Spinal cord (tissue), 9 donors: ENCODE measurements at regions not wholly inside any gene's neighbourhood (a gene's known extent, or its start where the extent isn't known, plus 50 kb on each side); places are given as distances from the start of the nearest gene placed in this dataset.

Experiments
- DNase-seq, 6 donors: peaks; one replicate each; pipeline versions ENCODE4 v3.0.0 to v3.0.0-alpha.2; 2013 to 2015; ENCODE audit warnings: low spot score in 6 of 6, low read depth in 4 of 6
- H3K27ac ChIP-seq: one replicate; pipeline ENCODE4 v1.5.1; 2013; ENCODE audit warnings: low read depth, low read length, control low read depth
- H3K27me3 ChIP-seq: one replicate; pipeline ENCODE4 v1.6.1; 2013; ENCODE audit warnings: low read length; ENCODE audit not compliant: control insufficient read depth, insufficient read depth
- H3K36me3 ChIP-seq: one replicate; pipeline ENCODE4 v1.6.1; 2013; ENCODE audit warnings: low read length; ENCODE audit not compliant: control insufficient read depth, insufficient read depth
- H3K4me1 ChIP-seq: one replicate; pipeline ENCODE4 v1.6.1; 2013; ENCODE audit warnings: low read length; ENCODE audit not compliant: control insufficient read depth, insufficient read depth
- H3K4me3 ChIP-seq: one replicate; pipeline ENCODE4 v1.5.1; 2013; ENCODE audit warnings: low read depth, low read length, control low read depth
- H3K9me3 ChIP-seq: one replicate; pipeline ENCODE4 v1.6.1; 2013; ENCODE audit warnings: low read length; ENCODE audit not compliant: control insufficient read depth, insufficient read depth
- WGBS: methylation state at CpG from one replicate; pipeline ENCODE4 v1.1.5; 2013; ENCODE audit warnings: missing lambda C conversion rate; ENCODE audit not compliant: insufficient coverage; 5-methylcytosine and 5-hydroxymethylcytosine counted together
- donor health status: healthy.

DNA sequence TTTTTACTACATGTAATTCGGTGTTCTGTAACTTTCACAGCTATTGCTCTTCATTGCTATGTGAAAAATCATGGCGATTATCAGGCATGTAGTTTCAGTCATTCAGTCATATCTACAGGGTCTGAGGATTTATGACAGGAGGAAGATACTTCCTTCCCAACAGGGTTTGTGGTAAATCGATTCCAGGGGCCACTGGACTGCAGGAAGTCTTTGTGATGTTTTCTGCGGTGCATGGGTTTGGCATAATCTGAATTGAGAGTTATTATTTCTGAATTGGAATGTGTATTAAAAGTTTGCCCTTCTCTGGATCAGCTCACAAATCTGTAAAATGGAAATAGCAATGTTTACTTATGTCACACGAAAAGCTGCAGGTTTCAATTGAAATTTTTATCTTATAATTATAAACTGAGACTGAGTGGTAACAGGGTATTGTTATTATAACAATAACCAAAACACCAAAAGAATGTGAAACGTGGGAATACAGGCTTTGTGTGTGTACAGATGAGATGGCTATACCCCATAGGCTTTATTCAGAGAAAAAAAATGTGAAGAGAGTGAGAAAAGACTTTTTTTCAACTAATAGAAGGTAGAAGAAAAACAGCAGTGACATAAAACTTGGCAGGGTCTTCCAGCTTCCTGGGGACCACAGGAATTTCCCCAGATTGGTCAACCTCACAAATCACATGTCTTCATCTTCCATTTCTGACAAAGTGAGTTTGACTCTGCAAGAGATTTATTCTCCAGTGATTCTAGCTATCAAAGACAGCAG lies 307.7 kb upstream of the NFE2L3 start:
- no peak overlapping the region for H3K27ac ChIP-seq
- H3K4me3 ChIP-seq: no peak overlapping the region
- no peaks in the 10 kb centered on the region for H3K9me3 ChIP-seq
- no peaks in the 10 kb centered on the region for H3K36me3 ChIP-seq
- no peak for DNase-seq
- no peaks in the 10 kb centered on the region for H3K27me3 ChIP-seq
- WGBS: no CpG with 5 or more reads among the region's 6 CpGs
- peaks cover 8% of the 10 kb centered on the region for H3K4me1 ChIP-seq

DNA sequence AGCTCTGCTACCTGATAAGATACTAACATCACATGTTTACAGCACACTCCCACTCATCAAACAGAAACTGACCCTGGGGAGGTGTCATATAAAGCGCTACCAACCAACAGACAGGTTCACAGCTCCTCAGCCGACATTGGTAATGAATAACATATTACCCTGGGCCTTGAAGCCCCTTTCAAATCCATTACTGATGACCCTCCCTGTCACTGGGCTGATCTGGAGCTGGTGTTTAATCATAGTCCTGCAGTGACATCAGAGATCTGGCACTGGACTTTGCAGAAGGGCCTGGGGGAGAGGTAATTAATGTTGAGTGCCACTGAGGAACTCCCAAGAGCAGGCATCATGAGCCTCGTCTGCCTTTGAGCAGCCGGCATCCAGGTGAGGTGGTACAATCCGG lies 306.5 kb upstream of the NFE2L3 start:
- Histone ChIP-seq H3K27ac (no peak overlapping the region), H3K9me3 (no peaks in the 10 kb centered on the region), H3K36me3 (no peaks in the 10 kb centered on the region), H3K4me3 (no peak overlapping the region), H3K4me1 (peaks cover 8% of the 10 kb centered on the region), H3K27me3 (no peaks in the 10 kb centered on the region)
- DNase-seq: no peak
- 73% methylated on average over 3 of the region's 5 CpGs for WGBS

DNA sequence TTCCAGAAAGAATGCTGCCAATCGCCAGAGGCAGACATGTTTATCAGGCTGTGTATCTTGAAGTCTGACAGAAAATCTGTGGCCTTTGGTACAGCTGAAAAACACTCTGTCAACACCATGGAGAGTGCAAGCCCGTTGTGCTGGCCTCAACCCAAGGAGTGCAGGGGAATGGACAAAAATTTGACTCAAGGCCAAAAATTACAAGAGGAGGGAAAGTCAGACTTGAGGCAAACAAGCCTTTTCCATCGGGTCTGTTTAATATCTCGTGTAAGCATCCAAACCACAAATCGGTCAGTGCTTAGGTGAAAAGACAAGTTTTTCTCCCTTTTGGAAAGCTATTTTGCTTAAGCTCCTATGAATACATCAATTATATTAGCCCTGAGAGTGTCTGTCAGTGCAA lies 305.3 kb upstream of the NFE2L3 start:
- Histone ChIP-seq H3K27ac (peak overlapping the region; percentile 59), H3K36me3 (no peaks in the 10 kb centered on the region), H3K27me3 (peaks cover 6% of the 10 kb centered on the region), H3K4me3 (no peak overlapping the region), H3K4me1 (peaks cover 17% of the 10 kb centered on the region), H3K9me3 (no peaks in the 10 kb centered on the region)
- 48% methylated on average over 2 of the region's 5 CpGs for WGBS
- DNase-seq: peak in 2 of 6 donors; percentile 75 to 94

DNA sequence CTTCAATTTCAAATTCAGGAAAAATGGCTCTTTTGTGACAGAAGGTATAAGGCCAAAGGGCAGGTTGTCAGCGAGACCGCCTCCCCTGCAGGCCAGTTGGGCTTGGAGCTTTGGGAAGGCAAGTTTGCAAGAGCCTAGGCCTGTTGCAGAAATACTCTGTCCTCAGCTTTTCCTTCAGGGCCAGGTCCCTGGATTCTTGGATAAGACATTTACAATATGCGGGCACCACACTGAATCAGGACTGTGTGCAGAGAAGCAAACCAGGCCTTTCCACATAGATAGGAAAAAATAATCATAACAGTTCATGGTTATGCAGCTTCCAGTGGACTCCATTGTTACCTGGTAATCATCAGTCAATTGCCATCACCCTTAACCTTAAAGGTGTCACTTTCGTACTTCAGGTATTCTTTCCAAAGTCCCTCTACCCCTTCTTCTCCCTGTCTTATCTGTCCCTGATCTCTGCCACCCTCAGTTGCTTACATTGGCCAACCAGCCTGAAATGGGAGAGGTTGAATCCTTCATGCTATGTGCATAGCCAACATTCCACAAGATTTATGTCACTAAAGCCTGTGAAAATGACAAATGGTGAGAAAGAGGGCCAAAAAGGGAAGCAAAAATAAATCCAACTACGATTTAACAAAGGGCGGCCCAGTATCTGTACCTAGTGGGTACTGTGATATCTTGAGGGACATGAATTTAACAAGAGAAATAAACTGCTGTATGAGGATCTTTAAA lies 304.5 kb upstream of the NFE2L3 start:
- Histone ChIP-seq H3K4me3 (no peak overlapping the region), H3K9me3 (no peaks in the 10 kb centered on the region), H3K27me3 (peaks cover 11% of the 10 kb centered on the region), H3K4me1 (peaks cover 25% of the 10 kb centered on the region), H3K36me3 (no peaks in the 10 kb centered on the region), H3K27ac (peak overlapping the region; percentile 59)
- 88% methylated on average over 3 of the region's 6 CpGs for WGBS
- DNase-seq: no peak

DNA sequence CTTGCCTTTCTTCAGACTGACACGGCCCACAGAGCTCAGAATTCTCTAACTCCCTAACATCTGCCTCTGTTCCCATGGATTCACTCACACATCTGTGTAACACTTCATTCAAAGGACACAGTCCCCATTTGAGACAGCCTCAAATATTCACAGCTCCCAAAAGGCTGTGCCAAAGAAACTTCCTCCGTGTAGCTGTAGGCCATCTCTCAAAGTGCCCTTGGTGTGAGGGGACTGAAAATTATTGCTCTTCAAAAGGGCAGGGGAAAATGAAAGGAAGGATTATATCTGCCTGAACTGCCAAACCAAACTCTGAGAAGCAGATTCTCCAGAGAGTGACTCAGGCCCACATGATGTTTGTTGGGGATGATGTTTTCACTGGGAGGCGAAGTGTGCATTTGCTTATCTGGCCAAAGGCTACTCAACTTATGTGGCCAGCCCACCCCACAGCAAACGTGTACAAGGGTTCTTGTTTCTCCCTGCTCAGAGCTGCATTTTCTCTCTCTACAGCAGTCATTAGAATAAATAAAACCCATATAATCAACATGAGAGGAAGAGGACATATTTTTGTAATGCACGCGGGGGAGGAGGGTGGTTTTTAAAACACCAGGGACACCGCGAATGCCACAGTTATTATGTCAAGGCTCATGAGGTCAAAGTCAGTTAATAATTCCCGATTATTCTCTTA lies 302.4 kb upstream of the NFE2L3 start:
- 17% methylated on average over 1 of the region's 9 CpGs for WGBS
- DNase-seq: peak in 2 of 6 donors; percentile 74 to 77
- H3K27me3 ChIP-seq: peaks cover 32% of the 10 kb centered on the region
- H3K4me1 ChIP-seq: peaks cover 33% of the 10 kb centered on the region
- H3K4me3 ChIP-seq: no peak overlapping the region
- no peaks in the 10 kb centered on the region for H3K36me3 ChIP-seq
- H3K9me3 ChIP-seq: no peaks in the 10 kb centered on the region
- peak overlapping the region; percentile 83 for H3K27ac ChIP-seq

DNA sequence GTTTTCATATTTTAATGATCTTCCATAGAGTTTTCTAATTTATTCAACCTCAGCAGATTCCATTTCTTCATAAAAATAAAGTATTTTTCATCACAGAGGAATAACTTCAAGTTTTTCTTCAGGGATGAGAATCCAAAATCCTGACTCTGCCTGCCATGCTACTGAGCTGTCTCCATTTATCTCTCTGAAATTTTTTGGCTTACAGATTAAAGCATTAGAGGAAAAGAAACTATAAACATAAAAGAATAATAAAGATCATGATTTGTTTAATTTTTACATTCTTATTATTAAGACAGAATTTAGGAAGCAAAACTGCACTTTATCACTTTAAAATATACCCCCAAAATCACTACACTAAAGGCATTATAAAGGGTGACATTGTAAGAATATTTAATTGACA lies 301.8 kb upstream of the NFE2L3 start:
- Histone ChIP-seq H3K4me3 (no peak overlapping the region), H3K4me1 (peaks cover 33% of the 10 kb centered on the region), H3K27me3 (peaks cover 38% of the 10 kb centered on the region), H3K9me3 (no peaks in the 10 kb centered on the region), H3K27ac (peak overlapping the region; percentile 83), H3K36me3 (no peaks in the 10 kb centered on the region)
- DNase-seq: no peak

DNA sequence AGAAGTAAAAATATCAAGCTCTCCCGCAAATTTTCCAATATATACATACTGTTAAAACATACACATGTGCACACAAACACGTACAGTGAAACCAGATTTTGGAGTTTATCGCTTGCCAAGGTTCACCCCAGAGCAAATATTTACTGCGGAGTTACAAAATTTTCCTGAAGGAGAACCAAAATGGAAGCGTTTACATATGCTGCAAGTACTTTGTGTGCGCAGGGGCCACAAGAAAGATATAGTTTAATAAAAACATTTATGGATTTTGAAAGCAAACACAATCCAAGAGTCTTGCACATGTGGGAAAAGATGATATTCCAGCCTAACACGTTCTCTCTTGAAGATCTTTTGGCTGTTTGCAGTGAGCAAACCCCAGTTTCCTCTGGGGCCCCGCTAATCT lies 301.3 kb upstream of the NFE2L3 start:
- Histone ChIP-seq H3K27me3 (peaks cover 41% of the 10 kb centered on the region), H3K27ac (peak overlapping the region; percentile 83), H3K4me3 (no peak overlapping the region), H3K9me3 (no peaks in the 10 kb centered on the region), H3K4me1 (peaks cover 31% of the 10 kb centered on the region), H3K36me3 (no peaks in the 10 kb centered on the region)
- DNase-seq: no peak
- WGBS: 75% methylated on average over 3 of the region's 8 CpGs

DNA sequence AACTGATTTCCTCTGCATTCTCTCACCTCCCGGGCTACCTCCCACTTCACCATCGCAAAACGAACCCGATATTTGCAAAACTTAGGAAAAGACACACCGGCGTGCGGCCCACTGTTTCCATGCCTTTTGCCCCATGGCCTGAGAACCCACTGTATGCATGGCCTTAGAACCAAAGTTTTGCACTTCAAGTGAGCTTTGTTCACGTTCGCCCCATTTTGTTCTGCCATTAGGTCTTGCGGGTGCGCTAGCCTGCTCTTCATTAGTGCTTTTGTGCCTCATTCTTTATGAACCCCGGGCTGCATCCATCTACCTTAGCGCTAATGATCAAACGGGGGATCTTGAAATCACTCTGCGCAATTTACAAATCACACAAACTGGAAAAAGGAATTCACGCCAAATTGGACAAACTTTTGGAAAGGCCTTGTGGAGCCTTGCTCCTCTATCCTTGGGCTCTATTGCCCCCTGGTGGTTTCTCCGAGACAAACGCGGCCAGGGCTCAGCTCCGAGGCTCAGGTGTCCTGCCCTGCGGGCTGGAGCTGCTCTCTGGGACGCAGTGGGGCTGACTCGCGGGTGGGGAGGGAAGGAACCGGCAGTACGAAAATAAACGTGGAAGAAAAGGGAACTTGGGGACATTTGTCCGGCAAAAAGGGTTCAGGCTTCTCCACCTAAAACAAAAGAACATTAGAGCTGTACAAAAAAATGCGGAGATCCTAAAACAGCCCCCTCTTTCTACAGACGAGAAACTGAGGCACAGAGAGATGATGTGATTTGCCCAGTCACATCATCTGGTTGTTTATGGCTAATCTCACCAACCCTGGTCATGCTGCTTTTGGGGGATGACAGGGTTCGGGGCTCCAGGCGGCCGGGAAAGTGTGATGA lies 300.4 kb upstream of the NFE2L3 start:
- 53% methylated on average over 22 of the region's 33 CpGs for WGBS
- H3K4me3 ChIP-seq: no peak overlapping the region
- H3K4me1 ChIP-seq: peaks cover 29% of the 10 kb centered on the region
- H3K27me3 ChIP-seq: peaks cover 49% of the 10 kb centered on the region
- no peaks in the 10 kb centered on the region for H3K9me3 ChIP-seq
- H3K27ac ChIP-seq: peak overlapping the region; percentile 83
- H3K36me3 ChIP-seq: no peaks in the 10 kb centered on the region
- peak in 3 of 6 donors; percentile 86 to 96 (median 96) for DNase-seq
